HL-60 (cell line): ENCODE measurements at regions not wholly inside any gene's neighbourhood (a gene's known extent, or its start where the extent isn't known, plus 50 kb on each side); places are given as distances from the start of the nearest gene placed in this dataset.

ENCODE experiments used
- DNase-seq, 2 experiments: peaks; one replicate each; pipeline ENCODE4 v3.0.0-alpha.2; 2010 to 2020; ENCODE audit warnings: low read depth in 1 of 2, low spot score in 1 of 2
- H3K27ac ChIP-seq: fragments of 250-450 bp; sonication (Bioruptor Pico); replicated peaks from 2 replicates; pipeline ENCODE4 v1.5.1; 2020; ENCODE audit warnings: mild to moderate bottlenecking, moderate library complexity
- H3K27me3 ChIP-seq: fragments of 250-450 bp; sonication (Bioruptor Pico); 2 replicates; pipeline ENCODE4 v1.5.1; 2021; ENCODE audit warnings: mild to moderate bottlenecking, moderate library complexity; ENCODE audit not compliant: insufficient read depth, poor library complexity, severe bottlenecking
- H3K4me3 ChIP-seq: replicated peaks from 2 replicates; pipeline ENCODE4 v1.5.1; 2011; ENCODE audit warnings: mild to moderate bottlenecking, control low read depth, low read length; ENCODE audit not compliant: insufficient read depth
- CTCF ChIP-seq: IDR thresholded peaks from one replicate; pipeline ENCODE4 v1.5.1; 2011; ENCODE audit warnings: low read length, control low read depth, inconsistent platforms; ENCODE audit not compliant: insufficient read depth
- GABPA ChIP-seq: IDR thresholded peaks from 2 replicates; pipeline ENCODE4 v1.6.1; 2012; ENCODE audit warnings: low read depth
- POLR2AphosphoS5 ChIP-seq: IDR thresholded peaks from 2 replicates; pipeline ENCODE4 v1.6.1; 2012; ENCODE audit warnings: low read depth
- REST ChIP-seq: IDR thresholded peaks from 2 replicates; pipeline ENCODE4 v1.6.1; 2012; ENCODE audit warnings: low read depth; ENCODE audit not compliant: insufficient replicate concordance
- SPI1 ChIP-seq: IDR thresholded peaks from 2 replicates; pipeline ENCODE4 v1.6.1; 2012; ENCODE audit warnings: low read depth, mild to moderate bottlenecking, borderline replicate concordance

GRCh38 chr5:54367844-54368243, 57.5 kb upstream of the ARL15 start:
- H3K27me3 ChIP-seq = peaks cover 4% of the 10 kb centered on the region
- TF ChIP-seq SPI1 (no peak), CTCF (no peak), POLR2AphosphoS5 (no peak), GABPA (no peak), REST (no peak)
- H3K27ac ChIP-seq = no peak overlapping the region
- no peak overlapping the region for H3K4me3 ChIP-seq
- DNase-seq = no peak

- H3K27ac ChIP-seq = no peak overlapping the region
- no peak for DNase-seq
Measured at GRCh38 chr5:54366707-54367106, 56.3 kb upstream of the ARL15 start.

GRCh38 chr5:54363669-54364068, 53.3 kb upstream of the ARL15 start:
- no peak for DNase-seq
- Histone ChIP-seq H3K27ac (no peak overlapping the region), H3K4me3 (no peak overlapping the region), H3K27me3 (no peaks in the 10 kb centered on the region)
- no peak for TF ChIP-seq CTCF
- TF ChIP-seq SPI1 = no peak
- no peak for TF ChIP-seq REST
- no peak for TF ChIP-seq GABPA
- TF ChIP-seq POLR2AphosphoS5 = no peak

More at GRCh38 chr5:54366707-54367106, 56.3 kb upstream of the ARL15 start:
- Histone ChIP-seq H3K27me3 (peaks cover 4% of the 10 kb centered on the region), H3K4me3 (no peak overlapping the region)
- no peak for TF ChIP-seq GABPA
- no peak for TF ChIP-seq SPI1
- TF ChIP-seq REST = no peak
- no peak for TF ChIP-seq CTCF
- no peak for TF ChIP-seq POLR2AphosphoS5
